ENCODE measurements at regions not wholly inside any gene's neighbourhood (a gene's known extent, or its start where the extent isn't known, plus 50 kb on each side); places are given as distances from the start of the nearest gene placed in this dataset.

GRCh38 chr3:80351201-80351600 is 583.4 kb upstream of the ROBO1 start:
- Histone ChIP-seq H3K9me3 (replicated peaks; ENCODE audit: control insufficient read depth, insufficient read depth, low read depth, low read length) (no peaks in the 10 kb centered on the region), H3K4me1 (replicated peaks in 1 of 2; ENCODE audit: control insufficient read depth in 2 of 2, insufficient read depth in 2 of 2, low read length in 2 of 2) (no peaks in the 10 kb centered on the region), H2AFZ (ENCODE audit: low read depth, low read length) (no peak overlapping the region), H3K27me3 (ENCODE audit: control insufficient read depth in 2 of 2, insufficient read depth in 2 of 2, low read length in 2 of 2) (no peaks in the 10 kb centered on the region), H3K9me1 (ENCODE audit: control insufficient read depth, insufficient read depth, low read length) (no peaks in the 10 kb centered on the region), H3K36me3 (ENCODE audit: control insufficient read depth, insufficient read depth, low read length) (no peaks in the 10 kb centered on the region), H3K79me2 (ENCODE audit: control insufficient read depth, insufficient read depth, low read length) (no peaks in the 10 kb centered on the region), H3K9ac (ENCODE audit: insufficient read depth in 1 of 2, low read depth in 2 of 2, low read length in 2 of 2) (no peak overlapping the region), H3K4me3 (no peak overlapping the region), H4K20me1 (replicated peaks; ENCODE audit: control insufficient read depth, insufficient read depth, low read length) (no peaks in the 10 kb centered on the region), H3K27ac (ENCODE audit: extremely low read depth, low read depth, low read length) (no peak overlapping the region), H3K4me2 (ENCODE audit: insufficient read depth, low read length) (no peak overlapping the region)
- WGBS (ENCODE audit: insufficient coverage, low coverage, missing lambda C conversion rate) = 0% methylated on average over 2 of the region's 2 CpGs
- CTCF ChIA-PET (ENCODE audit: low intra/inter-chr PET ratio) = no interaction called here
- DNase-seq (ENCODE audit: extremely low read depth in 1 of 4, low spot score in 3 of 4) = no peak
- POLR2A ChIA-PET = no interaction called here
- intact Hi-C loops (cut with micrococcal nuclease) (no loop called here), in situ Hi-C loops (cut with MboI) (no loop called here)
- no peak for FAIRE-seq
- no peak for ATAC-seq
- no TSS peak for BruUV-seq (replicated peaks)
- TF ChIP-seq CHD4 (IDR thresholded peaks at IDR 0.05; ENCODE audit: insufficient read depth, insufficient replicate concordance, low read depth, low read length, poor library complexity, severe bottlenecking) = no peak
- TF ChIP-seq FOSL1 (tag; conservative IDR thresholded peaks at IDR 0.05) = no peak
- no peak for TF ChIP-seq MEIS2 (IDR thresholded peaks at IDR 0.05; ENCODE audit: partially characterized antibody)
- TF ChIP-seq ZBTB2 (IDR thresholded peaks at IDR 0.05) = no peak
- no peak for TF ChIP-seq ATF4 (CRISPR knock-in tag; IDR thresholded peaks at IDR 0.05)
- TF ChIP-seq FOXA3 (CRISPR knock-in tag; conservative IDR thresholded peaks at IDR 0.05 in 1 of 2, IDR thresholded peaks at IDR 0.05 in 1 of 2) = no peak
- no peak for TF ChIP-seq DNMT1 (IDR thresholded peaks at IDR 0.05)
- no peak for TF ChIP-seq SUPT5H (IDR thresholded peaks at IDR 0.05)
- TF ChIP-seq ZFP36 (IDR thresholded peaks at IDR 0.05; ENCODE audit: low read depth, low read length, partially characterized antibody) = no peak
- no peak for TF ChIP-seq HNRNPL (IDR thresholded peaks at IDR 0.05; ENCODE audit: low read depth, low read length)
- no peak for TF ChIP-seq PRPF4 (IDR thresholded peaks at IDR 0.05; ENCODE audit: insufficient read depth, low read depth, low read length, poor library complexity, severe bottlenecking)
- no peak for TF ChIP-seq RREB1 (CRISPR knock-in tag; IDR thresholded peaks at IDR 0.05)
- no peak for TF ChIP-seq ZNF57 (CRISPR knock-in tag; IDR thresholded peaks at IDR 0.05)
- no peak for TF ChIP-seq TFE3 (CRISPR knock-in tag; IDR thresholded peaks at IDR 0.05)

Data from K562 (cell line).